HCT116 (cell line): ENCODE measurements at regions not wholly inside any gene's neighbourhood (a gene's known extent, or its start where the extent isn't known, plus 50 kb on each side); places are given as distances from the start of the nearest gene placed in this dataset.

Source experiments
- EZH2 ChIP-seq: fragments of 200-600 bp; sonication (generic); IDR thresholded peaks from 2 replicates; pipeline ENCODE4 v1.6.1; 2017; ENCODE audit warnings: antibody characterized with exemption, mixed run types
- EZH2phosphoT487 ChIP-seq: fragments of 200-600 bp; IDR thresholded peaks from 2 replicates; pipeline ENCODE4 v1.6.1; 2018; ENCODE audit warnings: antibody characterized with exemption, borderline replicate concordance
- POLR2A ChIP-seq: IDR thresholded peaks from 2 replicates; pipeline ENCODE4 v1.7.0; 2011; ENCODE audit warnings: borderline replicate concordance; ENCODE audit not compliant: insufficient read depth, insufficient read length; ENCODE audit errors: extremely low read depth
- POLR2AphosphoS5 ChIP-seq: IDR thresholded peaks from 2 replicates; pipeline ENCODE4 v1.6.1; 2011; ENCODE audit warnings: mild to moderate bottlenecking, low read depth, low read length, moderate library complexity
- RAD21 ChIP-seq: IDR thresholded peaks from 2 replicates; pipeline ENCODE4 v1.6.1; 2012; ENCODE audit warnings: low read depth, mild to moderate bottlenecking
- TCF7L2 ChIP-seq: IDR thresholded peaks from 2 replicates; pipeline ENCODE4 v1.7.0; 2011; ENCODE audit warnings: borderline replicate concordance, inconsistent platforms; ENCODE audit not compliant: insufficient read depth, insufficient read length; ENCODE audit errors: extremely low read depth
- TF ChIP-seq, protein P1 (sequence below), 3 experiments: fragments of 200-600 bp in 1 of 3; sonication (generic) in 1 of 3; IDR thresholded peaks in 2 of 3; conservative IDR thresholded peaks in 1 of 3; 2 replicates each; pipeline ENCODE4 v1.5.1; 2012 to 2017; ENCODE audit warnings: low read depth in 2 of 3, low read length in 2 of 3, antibody characterized with exemption in 1 of 3, borderline replicate concordance in 1 of 3, control low read depth in 1 of 3, mild to moderate bottlenecking in 1 of 3, mixed read lengths in 1 of 3, mixed run types in 1 of 3, moderate library complexity in 1 of 3; ENCODE audit not compliant: insufficient read depth in 1 of 3
- TF ChIP-seq, protein P2 (sequence below): IDR thresholded peaks from 2 replicates; pipeline ENCODE4 v1.6.1; 2012
- TF ChIP-seq, protein P3 (sequence below): IDR thresholded peaks from 2 replicates; pipeline ENCODE4 v1.6.1; 2012; ENCODE audit warnings: low read depth

DNA sequence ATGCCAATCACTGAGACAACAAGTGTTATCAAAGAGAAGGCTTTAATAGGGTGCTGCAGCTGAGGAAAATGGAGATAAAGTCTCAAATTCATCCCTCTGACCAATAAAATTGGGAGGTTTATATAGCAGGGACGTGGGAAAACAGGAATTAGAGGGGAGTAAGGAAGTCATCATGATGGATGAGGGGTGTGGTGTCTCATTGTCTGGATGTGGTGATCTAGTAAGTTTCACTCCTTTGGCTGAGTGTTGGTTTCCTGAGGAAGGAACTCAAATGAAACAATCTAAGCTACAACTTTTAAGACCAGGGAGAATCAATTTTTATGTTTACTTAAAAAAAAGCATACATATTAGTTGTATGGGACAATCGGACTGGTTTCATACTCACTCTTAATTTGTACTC, 491.0 kb upstream of the KIRREL3 start:
- TF ChIP-seq, protein P1, sequence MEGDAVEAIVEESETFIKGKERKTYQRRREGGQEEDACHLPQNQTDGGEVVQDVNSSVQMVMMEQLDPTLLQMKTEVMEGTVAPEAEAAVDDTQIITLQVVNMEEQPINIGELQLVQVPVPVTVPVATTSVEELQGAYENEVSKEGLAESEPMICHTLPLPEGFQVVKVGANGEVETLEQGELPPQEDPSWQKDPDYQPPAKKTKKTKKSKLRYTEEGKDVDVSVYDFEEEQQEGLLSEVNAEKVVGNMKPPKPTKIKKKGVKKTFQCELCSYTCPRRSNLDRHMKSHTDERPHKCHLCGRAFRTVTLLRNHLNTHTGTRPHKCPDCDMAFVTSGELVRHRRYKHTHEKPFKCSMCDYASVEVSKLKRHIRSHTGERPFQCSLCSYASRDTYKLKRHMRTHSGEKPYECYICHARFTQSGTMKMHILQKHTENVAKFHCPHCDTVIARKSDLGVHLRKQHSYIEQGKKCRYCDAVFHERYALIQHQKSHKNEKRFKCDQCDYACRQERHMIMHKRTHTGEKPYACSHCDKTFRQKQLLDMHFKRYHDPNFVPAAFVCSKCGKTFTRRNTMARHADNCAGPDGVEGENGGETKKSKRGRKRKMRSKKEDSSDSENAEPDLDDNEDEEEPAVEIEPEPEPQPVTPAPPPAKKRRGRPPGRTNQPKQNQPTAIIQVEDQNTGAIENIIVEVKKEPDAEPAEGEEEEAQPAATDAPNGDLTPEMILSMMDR (IDR thresholded peaks at IDR 0.05 in 2 of 3, conservative IDR thresholded peaks at IDR 0.05 in 1 of 3; ENCODE audit: borderline replicate concordance in 1 of 3, insufficient read depth in 1 of 3, low read depth in 2 of 3, low read length in 2 of 3): no peak
- TF ChIP-seq POLR2A (no peak), EZH2 (no peak), TCF7L2 (no peak), RAD21 (no peak), EZH2phosphoT487 (no peak), POLR2AphosphoS5 (no peak)
- TF ChIP-seq, protein P2, sequence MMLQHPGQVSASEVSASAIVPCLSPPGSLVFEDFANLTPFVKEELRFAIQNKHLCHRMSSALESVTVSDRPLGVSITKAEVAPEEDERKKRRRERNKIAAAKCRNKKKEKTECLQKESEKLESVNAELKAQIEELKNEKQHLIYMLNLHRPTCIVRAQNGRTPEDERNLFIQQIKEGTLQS: no peak
- TF ChIP-seq, protein P3, sequence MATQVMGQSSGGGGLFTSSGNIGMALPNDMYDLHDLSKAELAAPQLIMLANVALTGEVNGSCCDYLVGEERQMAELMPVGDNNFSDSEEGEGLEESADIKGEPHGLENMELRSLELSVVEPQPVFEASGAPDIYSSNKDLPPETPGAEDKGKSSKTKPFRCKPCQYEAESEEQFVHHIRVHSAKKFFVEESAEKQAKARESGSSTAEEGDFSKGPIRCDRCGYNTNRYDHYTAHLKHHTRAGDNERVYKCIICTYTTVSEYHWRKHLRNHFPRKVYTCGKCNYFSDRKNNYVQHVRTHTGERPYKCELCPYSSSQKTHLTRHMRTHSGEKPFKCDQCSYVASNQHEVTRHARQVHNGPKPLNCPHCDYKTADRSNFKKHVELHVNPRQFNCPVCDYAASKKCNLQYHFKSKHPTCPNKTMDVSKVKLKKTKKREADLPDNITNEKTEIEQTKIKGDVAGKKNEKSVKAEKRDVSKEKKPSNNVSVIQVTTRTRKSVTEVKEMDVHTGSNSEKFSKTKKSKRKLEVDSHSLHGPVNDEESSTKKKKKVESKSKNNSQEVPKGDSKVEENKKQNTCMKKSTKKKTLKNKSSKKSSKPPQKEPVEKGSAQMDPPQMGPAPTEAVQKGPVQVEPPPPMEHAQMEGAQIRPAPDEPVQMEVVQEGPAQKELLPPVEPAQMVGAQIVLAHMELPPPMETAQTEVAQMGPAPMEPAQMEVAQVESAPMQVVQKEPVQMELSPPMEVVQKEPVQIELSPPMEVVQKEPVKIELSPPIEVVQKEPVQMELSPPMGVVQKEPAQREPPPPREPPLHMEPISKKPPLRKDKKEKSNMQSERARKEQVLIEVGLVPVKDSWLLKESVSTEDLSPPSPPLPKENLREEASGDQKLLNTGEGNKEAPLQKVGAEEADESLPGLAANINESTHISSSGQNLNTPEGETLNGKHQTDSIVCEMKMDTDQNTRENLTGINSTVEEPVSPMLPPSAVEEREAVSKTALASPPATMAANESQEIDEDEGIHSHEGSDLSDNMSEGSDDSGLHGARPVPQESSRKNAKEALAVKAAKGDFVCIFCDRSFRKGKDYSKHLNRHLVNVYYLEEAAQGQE: no peak
